Uterus (tissue), 3 donors: ENCODE measurements at regions not wholly inside any gene's neighbourhood (a gene's known extent, or its start where the extent isn't known, plus 50 kb on each side); places are given as distances from the start of the nearest gene placed in this dataset.

Experiments used
- DNase-seq, 2 donors: peaks; one replicate each; pipeline ENCODE4 v3.0.0-alpha.2; 2019 to 2020
- H3K27ac ChIP-seq, 2 donors: fragments of 200-600 bp; sonication (generic); 1 replicate in 1 of 2; 2 replicates in 1 of 2; pipeline ENCODE4 v1.5.1; 2016 to 2018
- H3K27me3 ChIP-seq, 2 donors: fragments of 200-600 bp; sonication (generic); one replicate each; pipeline ENCODE4 v1.5.1; 2018 to 2019; ENCODE audit warnings: control low read depth in 1 of 2
- H3K36me3 ChIP-seq, 2 donors: fragments of 200-600 bp; sonication (generic); one replicate each; pipeline ENCODE4 v1.5.1; 2019; ENCODE audit warnings: control low read depth in 1 of 2
- H3K4me1 ChIP-seq, 2 donors: fragments of 200-600 bp; sonication (generic); one replicate each; pipeline ENCODE4 v1.5.1; 2018 to 2019; ENCODE audit warnings: control low read depth in 1 of 2
- H3K4me3 ChIP-seq, 2 donors: fragments of 200-600 bp; sonication (generic); 1 replicate in 1 of 2; 2 replicates in 1 of 2; pipeline ENCODE4 v1.5.1; 2018 to 2019; ENCODE audit warnings: mild to moderate bottlenecking in 1 of 2
- H3K9me3 ChIP-seq, 2 donors: fragments of 200-600 bp; sonication (generic); one replicate each; pipeline ENCODE4 v1.5.1; 2019; ENCODE audit warnings: control low read depth in 1 of 2
- POLR2A ChIP-seq, 2 donors: fragments of 450-650 bp; IDR thresholded peaks; one replicate each; pipeline ENCODE4 v1.6.1; 2016; ENCODE audit warnings: antibody characterized with exemption in 2 of 2, mild to moderate bottlenecking in 1 of 2, moderate library complexity in 1 of 2
- intact Hi-C: fragments of 100-400 bp; cut with DNase I; formaldehyde crosslinking; loops from one replicate; pipeline ENCODE4 v1.15.1; 2023; ENCODE audit warnings: low total_unique reads
- TF ChIP-seq, protein P1 (sequence below), 4 experiments: fragments of 200-600 bp in 2 of 4; fragments of 450-650 bp in 2 of 4; sonication (generic) in 2 of 4; IDR thresholded peaks; one replicate each; pipeline ENCODE4 v1.5.1; 2016 to 2019; ENCODE audit warnings: antibody characterized with exemption in 4 of 4, mild to moderate bottlenecking in 2 of 4, moderate library complexity in 1 of 4
- donor health status: DM: yes; HTN: yes; CAD: no.

DNA sequence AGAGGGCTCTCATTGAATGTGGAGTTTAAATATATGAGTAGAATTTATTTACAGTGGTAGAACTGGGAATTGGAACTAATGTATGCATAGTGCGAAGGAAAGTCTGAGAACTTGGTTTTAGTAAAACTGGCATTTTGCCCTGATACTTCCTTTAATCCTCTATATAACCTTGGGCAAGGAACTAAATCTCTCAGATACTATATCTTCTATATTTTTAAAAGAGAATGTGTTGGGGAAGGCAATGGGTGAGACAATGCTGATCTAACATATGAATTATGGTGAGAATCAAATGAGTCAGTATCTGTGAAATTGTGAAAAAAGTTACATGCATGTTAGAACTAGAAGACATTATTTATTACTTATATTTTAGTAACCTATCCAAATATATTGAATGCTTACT lies 2109.4 kb upstream of the PIK3C3 start:
- Histone ChIP-seq H3K4me3 (no peak overlapping the region), H3K27ac (no peak overlapping the region), H3K9me3 (no peaks in the 10 kb centered on the region), H3K36me3 (no peaks in the 10 kb centered on the region), H3K4me1 (no peaks in the 10 kb centered on the region), H3K27me3 (no peaks in the 10 kb centered on the region)
- TF ChIP-seq, protein P1, sequence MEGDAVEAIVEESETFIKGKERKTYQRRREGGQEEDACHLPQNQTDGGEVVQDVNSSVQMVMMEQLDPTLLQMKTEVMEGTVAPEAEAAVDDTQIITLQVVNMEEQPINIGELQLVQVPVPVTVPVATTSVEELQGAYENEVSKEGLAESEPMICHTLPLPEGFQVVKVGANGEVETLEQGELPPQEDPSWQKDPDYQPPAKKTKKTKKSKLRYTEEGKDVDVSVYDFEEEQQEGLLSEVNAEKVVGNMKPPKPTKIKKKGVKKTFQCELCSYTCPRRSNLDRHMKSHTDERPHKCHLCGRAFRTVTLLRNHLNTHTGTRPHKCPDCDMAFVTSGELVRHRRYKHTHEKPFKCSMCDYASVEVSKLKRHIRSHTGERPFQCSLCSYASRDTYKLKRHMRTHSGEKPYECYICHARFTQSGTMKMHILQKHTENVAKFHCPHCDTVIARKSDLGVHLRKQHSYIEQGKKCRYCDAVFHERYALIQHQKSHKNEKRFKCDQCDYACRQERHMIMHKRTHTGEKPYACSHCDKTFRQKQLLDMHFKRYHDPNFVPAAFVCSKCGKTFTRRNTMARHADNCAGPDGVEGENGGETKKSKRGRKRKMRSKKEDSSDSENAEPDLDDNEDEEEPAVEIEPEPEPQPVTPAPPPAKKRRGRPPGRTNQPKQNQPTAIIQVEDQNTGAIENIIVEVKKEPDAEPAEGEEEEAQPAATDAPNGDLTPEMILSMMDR (IDR thresholded peaks at IDR 0.05) = no peak
- no peak for TF ChIP-seq POLR2A (IDR thresholded peaks at IDR 0.05)
- intact Hi-C loops = no loop called here
- no peak for DNase-seq

DNA sequence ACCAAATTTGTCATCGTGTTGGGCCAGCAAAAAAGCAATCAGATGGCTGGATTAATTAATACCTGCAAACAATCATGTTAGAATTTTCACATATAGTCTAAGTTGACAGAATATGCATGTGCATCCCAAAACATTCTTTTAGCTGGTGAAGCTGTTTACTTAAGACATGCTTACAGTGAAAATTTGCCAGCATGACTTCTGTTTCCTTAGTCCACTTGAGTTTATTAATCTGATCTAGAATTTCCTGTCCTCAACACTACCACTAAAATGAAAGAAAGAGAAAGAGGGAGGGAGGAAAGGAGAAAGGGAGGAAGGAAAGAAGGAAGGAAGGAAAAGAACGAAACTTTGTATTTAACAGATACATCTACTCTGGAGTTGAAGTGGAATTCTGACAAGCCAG lies 2109.9 kb upstream of the PIK3C3 start:
- DNase-seq = no peak
- no peak overlapping the region for H3K4me3 ChIP-seq
- no peak overlapping the region for H3K27ac ChIP-seq
- no peaks in the 10 kb centered on the region for H3K36me3 ChIP-seq
- H3K27me3 ChIP-seq = no peaks in the 10 kb centered on the region
- H3K9me3 ChIP-seq = no peaks in the 10 kb centered on the region
- TF ChIP-seq POLR2A (IDR thresholded peaks at IDR 0.05) = no peak
- TF ChIP-seq, protein P1 (IDR thresholded peaks at IDR 0.05) = no peak
- intact Hi-C loops = no loop called here
- no peaks in the 10 kb centered on the region for H3K4me1 ChIP-seq

DNA sequence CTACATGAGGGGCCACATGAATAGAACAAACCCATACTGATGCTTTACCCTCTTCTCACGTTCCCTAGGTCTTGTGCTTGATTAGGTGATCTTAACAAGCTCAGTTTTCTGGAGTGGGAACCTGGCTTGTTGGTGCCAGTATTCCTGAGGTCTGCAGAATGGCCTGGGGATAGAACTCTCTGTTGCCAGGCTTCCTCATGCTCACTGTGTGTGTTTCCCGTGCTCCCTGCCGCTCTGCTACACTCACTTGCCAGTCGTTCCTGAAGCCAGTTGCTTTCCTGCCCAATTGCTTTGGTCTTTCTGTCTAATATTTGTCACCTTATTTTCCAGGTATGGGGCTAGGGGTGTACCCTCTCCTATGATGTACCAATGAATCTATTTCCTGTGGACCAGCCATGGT lies 2111.5 kb upstream of the PIK3C3 start:
- Histone ChIP-seq H3K9me3 (no peaks in the 10 kb centered on the region), H3K27ac (no peak overlapping the region), H3K4me1 (no peaks in the 10 kb centered on the region), H3K27me3 (no peaks in the 10 kb centered on the region), H3K4me3 (no peak overlapping the region), H3K36me3 (no peaks in the 10 kb centered on the region)
- DNase-seq = no peak
- TF ChIP-seq POLR2A (IDR thresholded peaks at IDR 0.05) = no peak
- TF ChIP-seq, protein P1 (IDR thresholded peaks at IDR 0.05) = no peak
- intact Hi-C loops = no loop called here

DNA sequence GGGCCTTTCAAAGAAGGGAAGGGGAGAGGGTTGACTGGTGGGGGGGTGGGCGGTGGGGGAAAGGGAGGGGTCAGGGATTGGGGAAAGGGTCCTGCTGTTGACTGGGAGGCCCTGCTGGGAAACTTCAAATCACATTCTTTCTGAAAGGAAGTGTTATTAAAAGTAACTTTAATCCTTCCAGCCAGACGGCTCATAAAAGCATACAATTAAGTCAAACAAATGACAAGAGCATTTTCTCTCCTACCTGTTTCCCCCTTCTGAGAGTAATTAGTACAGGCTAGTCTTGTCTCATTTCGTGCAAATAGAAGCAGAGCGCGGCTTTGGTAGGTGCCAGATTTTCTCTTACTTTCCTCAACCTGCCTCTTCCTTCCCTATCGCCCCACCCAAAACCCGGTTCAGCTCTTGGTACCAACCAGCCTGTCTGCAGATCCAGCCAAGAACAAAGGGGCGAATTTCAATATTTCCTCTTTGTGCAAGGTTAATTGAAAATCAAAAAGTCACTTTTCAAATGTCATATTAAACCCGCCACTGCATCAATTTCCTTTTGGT lies 2112.6 kb upstream of the PIK3C3 start:
- no peak for DNase-seq
- H3K4me3 ChIP-seq = no peak overlapping the region

DNA sequence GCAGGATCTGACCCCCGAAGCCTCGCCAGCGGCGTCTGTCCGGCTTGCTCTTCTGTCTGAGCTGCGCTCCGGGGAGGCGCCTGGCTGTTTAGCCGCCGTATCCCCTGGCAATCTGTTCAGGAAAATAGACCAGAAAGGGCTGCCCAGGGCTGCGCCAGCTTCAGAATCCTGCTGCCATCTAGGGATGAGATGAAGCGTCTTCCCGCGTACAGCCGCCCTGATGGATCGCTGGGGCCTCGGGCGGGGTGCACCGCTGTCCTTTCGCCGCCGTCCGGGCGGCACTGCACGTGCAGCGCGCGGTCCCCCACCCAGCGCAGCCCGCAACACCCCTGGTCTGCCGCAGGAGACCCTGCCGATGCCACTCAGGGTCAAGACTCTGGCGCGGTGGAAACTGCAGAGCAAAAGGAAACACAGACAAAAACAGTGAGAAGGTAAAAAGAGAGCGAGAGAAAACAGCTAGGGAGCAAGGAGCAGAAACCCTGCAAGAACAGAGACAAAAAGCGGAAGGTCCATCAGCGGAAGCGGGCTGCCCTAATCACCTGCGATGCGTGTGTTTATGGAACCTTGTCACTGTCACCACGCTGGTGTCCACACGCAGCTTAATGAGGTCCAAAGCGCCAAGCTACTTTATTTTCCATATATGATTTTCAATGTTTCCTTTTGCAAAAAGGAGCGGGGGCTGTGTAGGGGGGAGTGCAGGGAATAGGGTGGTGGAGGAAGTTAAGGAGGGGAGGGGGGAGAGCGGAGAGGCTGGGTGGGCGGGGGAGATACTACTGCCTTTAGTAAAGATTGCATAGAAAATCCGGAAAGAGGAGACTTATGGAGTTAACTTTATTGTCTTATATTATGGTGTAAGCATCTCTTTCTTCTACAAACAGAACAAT lies 2113.3 kb upstream of the PIK3C3 start:
- Histone ChIP-seq H3K4me3 (peak overlapping the region; percentile 10 to 25), H3K27me3 (no peaks in the 10 kb centered on the region), H3K27ac (no peak overlapping the region), H3K9me3 (no peaks in the 10 kb centered on the region), H3K36me3 (no peaks in the 10 kb centered on the region), H3K4me1 (no peaks in the 10 kb centered on the region)
- intact Hi-C loops = no loop called here
- TF ChIP-seq POLR2A (IDR thresholded peaks at IDR 0.05) = no peak
- TF ChIP-seq, protein P1 (IDR thresholded peaks at IDR 0.05) = peak in 3 of 4 experiments; percentile 13 to 24 (median 17)
- DNase-seq = no peak

More for the DNA sequence above, 2112.6 kb upstream of the PIK3C3 start:
- Histone ChIP-seq H3K27me3 (no peaks in the 10 kb centered on the region), H3K27ac (no peak overlapping the region), H3K4me1 (no peaks in the 10 kb centered on the region), H3K9me3 (no peaks in the 10 kb centered on the region), H3K36me3 (no peaks in the 10 kb centered on the region)
- TF ChIP-seq, protein P1 (IDR thresholded peaks at IDR 0.05) = no peak
- no peak for TF ChIP-seq POLR2A (IDR thresholded peaks at IDR 0.05)
- intact Hi-C loops = no loop called here
